ENCODE measurements at regions not wholly inside any gene's neighbourhood (a gene's known extent, or its start where the extent isn't known, plus 50 kb on each side); places are given as distances from the start of the nearest gene placed in this dataset.
A peak's percentile ranks its signal among the peaks of the same experiment; 100 is the strongest.

- DNase-seq (ENCODE audit: low read depth in 2 of 2, low spot score in 1 of 2) = no peak
Measured at GRCh38 chr13:107222597-107222996, 654.7 kb upstream of the ARGLU1 start.

- DNase-seq (ENCODE audit: low read depth in 2 of 2, low spot score in 1 of 2) = no peak
Measured at GRCh38 chr13:107220245-107220644, 652.3 kb upstream of the ARGLU1 start.

GRCh38 chr13:107217251-107217650, 649.3 kb upstream of the ARGLU1 start:
- no peak for DNase-seq (ENCODE audit: low read depth in 2 of 2, low spot score in 1 of 2)

GRCh38 chr13:107216046-107216755, 648.3 kb upstream of the ARGLU1 start:
- DNase-seq (ENCODE audit: low read depth in 2 of 2, low spot score in 1 of 2) = no peak

- DNase-seq (ENCODE audit: low read depth in 2 of 2, low spot score in 1 of 2) = no peak
Measured at GRCh38 chr13:107211073-107211472, 643.1 kb upstream of the ARGLU1 start.

- DNase-seq (ENCODE audit: low read depth in 2 of 2, low spot score in 1 of 2) = no peak
Measured at GRCh38 chr13:107210723-107211030, 642.7 kb upstream of the ARGLU1 start.

- no peak for DNase-seq (ENCODE audit: low read depth in 2 of 2, low spot score in 1 of 2)
Measured at GRCh38 chr13:107209824-107210722, 642.1 kb upstream of the ARGLU1 start.

GRCh38 chr13:107208889-107209288, 641.0 kb upstream of the ARGLU1 start:
- DNase-seq (ENCODE audit: low read depth in 2 of 2, low spot score in 1 of 2) = no peak

GRCh38 chr13:107205318-107206104, 637.6 kb upstream of the ARGLU1 start:
- DNase-seq (ENCODE audit: low read depth in 2 of 2, low spot score in 1 of 2) = peak; percentile 6 to 16

GRCh38 chr13:107203146-107203847, 635.4 kb upstream of the ARGLU1 start:
- DNase-seq (ENCODE audit: low read depth in 2 of 2, low spot score in 1 of 2) = no peak

- DNase-seq (ENCODE audit: low read depth in 2 of 2, low spot score in 1 of 2) = no peak
Measured at GRCh38 chr13:107202371-107203023, 634.6 kb upstream of the ARGLU1 start.

GRCh38 chr13:107200491-107200890, 632.6 kb upstream of the ARGLU1 start:
- no peak for DNase-seq (ENCODE audit: low read depth in 2 of 2, low spot score in 1 of 2)

GRCh38 chr13:107192289-107192688, 624.4 kb upstream of the ARGLU1 start:
- no peak for DNase-seq (ENCODE audit: low read depth in 2 of 2, low spot score in 1 of 2)

- no peak for DNase-seq (ENCODE audit: low read depth in 2 of 2, low spot score in 1 of 2)
Measured at GRCh38 chr13:107190065-107190464, 622.1 kb upstream of the ARGLU1 start.

GRCh38 chr13:107185889-107186288, 618.0 kb upstream of the ARGLU1 start:
- no peak for DNase-seq (ENCODE audit: low read depth in 2 of 2, low spot score in 1 of 2)

- no peak for DNase-seq (ENCODE audit: low read depth in 2 of 2, low spot score in 1 of 2)
Measured at GRCh38 chr13:107170270-107170931, 602.5 kb upstream of the ARGLU1 start.

GRCh38 chr13:107157271-107157670, 589.3 kb upstream of the ARGLU1 start:
- DNase-seq (ENCODE audit: low read depth in 2 of 2, low spot score in 1 of 2) = no peak

- DNase-seq (ENCODE audit: low read depth in 2 of 2, low spot score in 1 of 2) = no peak
Measured at GRCh38 chr13:107144432-107144831, 576.5 kb upstream of the ARGLU1 start.

- no peak for DNase-seq (ENCODE audit: low read depth in 2 of 2, low spot score in 1 of 2)
Measured at GRCh38 chr13:107141767-107142166, 573.8 kb upstream of the ARGLU1 start.

- no peak for DNase-seq (ENCODE audit: low read depth in 2 of 2, low spot score in 1 of 2)
Measured at GRCh38 chr13:107139006-107139405, 571.1 kb upstream of the ARGLU1 start.
